Ovary (tissue), 7 donors: ENCODE measurements at regions not wholly inside any gene's neighbourhood (a gene's known extent, or its start where the extent isn't known, plus 50 kb on each side); places are given as distances from the start of the nearest gene placed in this dataset.

Experiments
- DNase-seq, 5 donors: peaks; one replicate each; pipeline ENCODE4 v3.0.0-alpha.2; 2019 to 2020
- H3K27ac ChIP-seq, 2 donors: fragments of 200-600 bp; one replicate each; pipeline versions ENCODE4 v1.5.1 to v1.8.0; 2019 to 2022
- H3K27me3 ChIP-seq: fragments of 200-600 bp; one replicate; pipeline ENCODE4 v1.8.0; 2022
- H3K36me3 ChIP-seq: fragments of 200-600 bp; sonication (generic); one replicate; pipeline ENCODE4 v1.5.1; 2019
- H3K4me1 ChIP-seq: one replicate; pipeline ENCODE4 v1.8.1; 2013; ENCODE audit warnings: mild to moderate bottlenecking, moderate library complexity; ENCODE audit not compliant: insufficient read depth
- H3K4me3 ChIP-seq: fragments of 200-600 bp; sonication (generic); one replicate; pipeline ENCODE4 v1.5.1; 2017
- H3K9me3 ChIP-seq, 2 donors: fragments of 200-600 bp in 1 of 2; sonication (generic) in 1 of 2; one replicate each; pipeline versions ENCODE4 v1.5.1 to v1.8.1; 2013 to 2019; ENCODE audit warnings: mild to moderate bottlenecking in 1 of 2, moderate library complexity in 1 of 2
- EP300 ChIP-seq: sonication (generic); formaldehyde crosslinking; IDR thresholded peaks from one replicate; pipeline ENCODE4 v1.6.1; 2017; ENCODE audit warnings: antibody characterized with exemption
- POLR2A ChIP-seq: fragments of 450-650 bp; IDR thresholded peaks from one replicate; pipeline ENCODE4 v1.6.1; 2017; ENCODE audit warnings: antibody characterized with exemption, mild to moderate bottlenecking, moderate library complexity
- WGBS, 3 donors: extraction: QIAGEN DNeasy Blood & Tissue Kit in 1 of 3; methylation state at CpG; one replicate each; pipeline versions ENCODE4 v1.1.5 to v1.1.7; 2013 to 2017; 5-methylcytosine and 5-hydroxymethylcytosine counted together
- intact Hi-C, 4 donors: fragments of 100-400 bp; cut with DNase I; formaldehyde crosslinking; loops; one replicate each; pipeline versions ENCODE4 v1.11.0 to v1.15.1; 2022 to 2023
- TF ChIP-seq, protein P1 (sequence below), 3 donors: fragments of 450-650 bp in 2 of 3; fragments of 200-600 bp in 1 of 3; IDR thresholded peaks; one replicate each; pipeline versions ENCODE4 v1.5.1 to v1.8.0; 2016 to 2022; ENCODE audit warnings: antibody characterized with exemption in 3 of 3, mild to moderate bottlenecking in 1 of 3
- donor health status: DM: no; HTN: no; CAD: no; lungs with moderate emphysema.
- donor health status: DM: no; HTN: no; CAD: no.
- donor health status: Bipolar disorder and iron deficiency.
- donor health status: DM: no; HTN: no; CAD: no.
- donor health status: DM: yes; HTN: yes; CAD: no.

DNA sequence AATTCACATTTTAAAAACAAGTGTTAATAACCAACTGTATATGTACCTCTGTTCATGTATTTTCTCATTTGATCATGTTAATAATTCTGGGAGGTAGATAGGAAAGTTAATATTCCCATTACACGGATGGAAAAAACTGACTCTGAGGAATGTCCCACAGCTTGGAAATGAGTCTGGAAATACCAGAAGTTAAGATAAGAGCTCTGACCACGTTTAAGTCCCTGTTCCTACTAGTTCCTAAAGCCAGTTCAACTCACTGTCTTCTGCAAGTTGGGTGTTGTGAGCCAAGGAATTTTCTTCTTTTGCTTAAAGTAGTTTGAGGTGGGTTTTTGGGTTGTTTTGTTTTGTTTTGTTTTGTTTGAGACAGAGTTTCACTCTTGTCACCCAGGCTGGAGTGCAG, 104.5 kb downstream of the TMEM30B start:
- WGBS, 3 donors: 38 to 53% (median 45%) methylated on average over 2 of the region's 2 CpGs
- no peaks in the 10 kb centered on the region for H3K27me3 ChIP-seq
- intact Hi-C loops: no loop called here
- H3K36me3 ChIP-seq: no peaks in the 10 kb centered on the region
- no peaks in the 10 kb centered on the region for H3K9me3 ChIP-seq
- no peak overlapping the region for H3K4me3 ChIP-seq
- no peak for DNase-seq
- H3K27ac ChIP-seq: no peak overlapping the region
- TF ChIP-seq, protein P1, sequence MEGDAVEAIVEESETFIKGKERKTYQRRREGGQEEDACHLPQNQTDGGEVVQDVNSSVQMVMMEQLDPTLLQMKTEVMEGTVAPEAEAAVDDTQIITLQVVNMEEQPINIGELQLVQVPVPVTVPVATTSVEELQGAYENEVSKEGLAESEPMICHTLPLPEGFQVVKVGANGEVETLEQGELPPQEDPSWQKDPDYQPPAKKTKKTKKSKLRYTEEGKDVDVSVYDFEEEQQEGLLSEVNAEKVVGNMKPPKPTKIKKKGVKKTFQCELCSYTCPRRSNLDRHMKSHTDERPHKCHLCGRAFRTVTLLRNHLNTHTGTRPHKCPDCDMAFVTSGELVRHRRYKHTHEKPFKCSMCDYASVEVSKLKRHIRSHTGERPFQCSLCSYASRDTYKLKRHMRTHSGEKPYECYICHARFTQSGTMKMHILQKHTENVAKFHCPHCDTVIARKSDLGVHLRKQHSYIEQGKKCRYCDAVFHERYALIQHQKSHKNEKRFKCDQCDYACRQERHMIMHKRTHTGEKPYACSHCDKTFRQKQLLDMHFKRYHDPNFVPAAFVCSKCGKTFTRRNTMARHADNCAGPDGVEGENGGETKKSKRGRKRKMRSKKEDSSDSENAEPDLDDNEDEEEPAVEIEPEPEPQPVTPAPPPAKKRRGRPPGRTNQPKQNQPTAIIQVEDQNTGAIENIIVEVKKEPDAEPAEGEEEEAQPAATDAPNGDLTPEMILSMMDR (IDR thresholded peaks at IDR 0.05): no peak
- TF ChIP-seq EP300 (no peak), POLR2A (no peak)
- H3K4me1 ChIP-seq: no peaks in the 10 kb centered on the region

- 53 to 73% (median 70%) methylated on average over 2 of the region's 2 CpGs for WGBS, 3 donors
- TF ChIP-seq, protein P1 (IDR thresholded peaks at IDR 0.05): no peak
- TF ChIP-seq EP300 (no peak), POLR2A (no peak)
- DNase-seq: no peak
- intact Hi-C loops: no loop called here
- no peaks in the 10 kb centered on the region for H3K36me3 ChIP-seq
- H3K4me1 ChIP-seq: no peaks in the 10 kb centered on the region
- no peak overlapping the region for H3K4me3 ChIP-seq
- H3K27ac ChIP-seq: no peak overlapping the region
- H3K27me3 ChIP-seq: no peaks in the 10 kb centered on the region
- H3K9me3 ChIP-seq: no peaks in the 10 kb centered on the region
These were observed 106.2 kb downstream of the TMEM30B start for GRCh38 chr14:61174987-61175386.

DNA sequence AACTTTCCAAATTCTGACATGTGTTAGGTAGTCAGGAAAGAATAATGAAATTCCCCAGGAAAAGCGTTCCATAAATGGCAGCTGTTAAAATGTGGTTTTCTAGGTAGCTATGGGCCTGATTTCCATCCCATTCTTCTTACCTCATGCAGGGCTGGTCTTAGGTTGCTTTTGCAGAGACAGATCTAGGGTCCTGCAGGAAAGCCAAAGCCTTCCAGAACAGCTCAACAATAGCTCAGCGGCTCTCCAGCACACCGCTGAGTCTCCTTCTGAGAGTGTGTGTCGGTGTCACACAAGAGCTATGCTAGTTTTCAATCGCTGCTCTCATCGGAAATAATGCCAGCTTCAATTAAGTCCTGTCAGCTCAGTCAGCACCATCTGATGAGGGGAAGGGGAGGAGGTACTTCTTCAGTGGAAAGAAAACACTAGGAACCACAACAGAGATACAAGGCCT, 106.7 kb downstream of the TMEM30B start:
- H3K9me3 ChIP-seq: no peaks in the 10 kb centered on the region
- WGBS, 3 donors: 75 to 78% (median 77%) methylated on average over 6 of the region's 6 CpGs
- H3K4me1 ChIP-seq: no peaks in the 10 kb centered on the region
- no peak overlapping the region for H3K27ac ChIP-seq
- intact Hi-C loops: no loop called here
- TF ChIP-seq POLR2A: no peak
- TF ChIP-seq, protein P1 (IDR thresholded peaks at IDR 0.05): no peak
- TF ChIP-seq EP300: no peak
- H3K27me3 ChIP-seq: no peaks in the 10 kb centered on the region
- no peak overlapping the region for H3K4me3 ChIP-seq
- H3K36me3 ChIP-seq: no peaks in the 10 kb centered on the region
- no peak for DNase-seq

GRCh38 chr14:61171727-61172126, 109.4 kb downstream of the TMEM30B start:
- Histone ChIP-seq H3K4me1 (no peaks in the 10 kb centered on the region), H3K36me3 (no peaks in the 10 kb centered on the region), H3K27ac (no peak overlapping the region), H3K27me3 (no peaks in the 10 kb centered on the region), H3K9me3 (no peaks in the 10 kb centered on the region), H3K4me3 (no peak overlapping the region)
- intact Hi-C loops: loop anchor here in 1 of 4 donors (2.0 kb wide), 1 partner anchor 21 kb away; no protein-coding TSS in a partner anchor
- 10 to 35% (median 28%) methylated on average over 2 of the region's 2 CpGs for WGBS, 3 donors
- no peak for DNase-seq
- TF ChIP-seq, protein P1 (IDR thresholded peaks at IDR 0.05): no peak
- TF ChIP-seq POLR2A (no peak), EP300 (no peak)

DNA sequence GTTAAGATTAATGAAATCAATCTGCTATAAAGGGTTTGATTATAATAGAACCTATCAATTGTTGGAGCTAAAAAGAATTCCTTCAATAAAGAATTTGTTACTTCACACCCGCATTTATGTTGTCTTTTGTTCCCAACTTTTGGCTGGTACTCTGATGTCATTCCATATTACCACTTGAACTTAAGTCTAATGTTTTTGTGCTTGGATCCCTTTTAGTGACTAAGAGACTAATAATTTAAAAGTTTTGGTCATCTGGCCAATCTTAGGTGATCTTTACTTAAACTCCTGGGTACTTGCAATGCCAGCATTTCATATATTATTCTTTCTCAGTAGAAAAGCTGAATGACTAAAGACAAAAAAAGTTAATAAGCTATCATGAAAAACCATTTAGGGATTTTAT, 113.0 kb downstream of the TMEM30B start:
- H3K4me3 ChIP-seq: no peak overlapping the region
- H3K4me1 ChIP-seq: no peaks in the 10 kb centered on the region
- no peaks in the 10 kb centered on the region for H3K27me3 ChIP-seq
- TF ChIP-seq, protein P1 (IDR thresholded peaks at IDR 0.05): no peak
- no peak for TF ChIP-seq EP300
- no peak for TF ChIP-seq POLR2A
- H3K36me3 ChIP-seq: no peaks in the 10 kb centered on the region
- H3K9me3 ChIP-seq: no peaks in the 10 kb centered on the region
- intact Hi-C loops: no loop called here
- WGBS, 3 donors: 96 to 98% (median 96%) methylated on average over 1 of the region's 1 CpG
- no peak overlapping the region for H3K27ac ChIP-seq
- DNase-seq: no peak
